BE2C (cell line): ENCODE measurements at regions not wholly inside any gene's neighbourhood (a gene's known extent, or its start where the extent isn't known, plus 50 kb on each side); places are given as distances from the start of the nearest gene placed in this dataset.

ENCODE experiments used
- DNase-seq: peaks from one replicate; pipeline ENCODE4 v3.0.0-alpha.2; 2020
- H3K27me3 ChIP-seq: fragments of 250-450 bp; sonication (Bioruptor Pico); 2 replicates; pipeline ENCODE4 v1.5.1; 2020; ENCODE audit warnings: mild to moderate bottlenecking
- H3K36me3 ChIP-seq: fragments of 250-450 bp; sonication (Bioruptor Pico); 2 replicates; pipeline ENCODE4 v1.5.1; 2020; ENCODE audit warnings: mild to moderate bottlenecking
- H3K4me1 ChIP-seq: fragments of 250-450 bp; sonication (Bioruptor Pico); 2 replicates; pipeline ENCODE4 v1.5.1; 2020
- H3K4me3 ChIP-seq: 2 replicates; pipeline ENCODE4 v1.5.1; 2011; ENCODE audit warnings: low read depth, low read length
- H3K9me3 ChIP-seq: fragments of 250-450 bp; sonication (Bioruptor Pico); 2 replicates; pipeline ENCODE4 v1.5.1; 2020
- TF ChIP-seq, protein P1 (sequence below): IDR thresholded peaks from 2 replicates; pipeline ENCODE4 v1.5.1; 2012; ENCODE audit warnings: mild to moderate bottlenecking, low read depth, low read length

DNA sequence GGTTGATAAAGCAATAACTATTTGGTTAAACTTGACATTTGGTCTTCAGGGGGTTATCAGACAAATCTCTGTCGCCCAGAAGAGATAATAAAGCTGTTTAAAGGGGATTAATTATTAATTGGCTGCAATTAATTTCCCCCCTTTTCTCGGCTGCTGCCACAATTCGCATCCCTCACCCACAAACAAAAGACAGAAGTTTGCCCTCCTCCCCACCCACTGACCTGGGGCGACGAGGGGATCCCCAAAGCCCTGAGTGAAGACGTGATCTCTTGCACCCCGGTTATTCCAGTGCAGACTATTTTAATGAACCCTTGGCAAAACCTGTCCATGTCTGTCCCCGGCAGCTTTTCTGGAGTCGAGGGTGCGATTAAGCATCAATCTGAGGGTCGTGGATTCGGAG lies 55.7 kb upstream of the TMEM33 start:
- TF ChIP-seq, protein P1, sequence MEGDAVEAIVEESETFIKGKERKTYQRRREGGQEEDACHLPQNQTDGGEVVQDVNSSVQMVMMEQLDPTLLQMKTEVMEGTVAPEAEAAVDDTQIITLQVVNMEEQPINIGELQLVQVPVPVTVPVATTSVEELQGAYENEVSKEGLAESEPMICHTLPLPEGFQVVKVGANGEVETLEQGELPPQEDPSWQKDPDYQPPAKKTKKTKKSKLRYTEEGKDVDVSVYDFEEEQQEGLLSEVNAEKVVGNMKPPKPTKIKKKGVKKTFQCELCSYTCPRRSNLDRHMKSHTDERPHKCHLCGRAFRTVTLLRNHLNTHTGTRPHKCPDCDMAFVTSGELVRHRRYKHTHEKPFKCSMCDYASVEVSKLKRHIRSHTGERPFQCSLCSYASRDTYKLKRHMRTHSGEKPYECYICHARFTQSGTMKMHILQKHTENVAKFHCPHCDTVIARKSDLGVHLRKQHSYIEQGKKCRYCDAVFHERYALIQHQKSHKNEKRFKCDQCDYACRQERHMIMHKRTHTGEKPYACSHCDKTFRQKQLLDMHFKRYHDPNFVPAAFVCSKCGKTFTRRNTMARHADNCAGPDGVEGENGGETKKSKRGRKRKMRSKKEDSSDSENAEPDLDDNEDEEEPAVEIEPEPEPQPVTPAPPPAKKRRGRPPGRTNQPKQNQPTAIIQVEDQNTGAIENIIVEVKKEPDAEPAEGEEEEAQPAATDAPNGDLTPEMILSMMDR: no peak
- Histone ChIP-seq H3K9me3 (no peaks in the 10 kb centered on the region), H3K27me3 (no peaks in the 10 kb centered on the region), H3K4me3 (peak overlapping the region; percentile 86), H3K4me1 (peaks cover 31% of the 10 kb centered on the region), H3K36me3 (peaks cover 54% of the 10 kb centered on the region)
- DNase-seq: no peak

DNA sequence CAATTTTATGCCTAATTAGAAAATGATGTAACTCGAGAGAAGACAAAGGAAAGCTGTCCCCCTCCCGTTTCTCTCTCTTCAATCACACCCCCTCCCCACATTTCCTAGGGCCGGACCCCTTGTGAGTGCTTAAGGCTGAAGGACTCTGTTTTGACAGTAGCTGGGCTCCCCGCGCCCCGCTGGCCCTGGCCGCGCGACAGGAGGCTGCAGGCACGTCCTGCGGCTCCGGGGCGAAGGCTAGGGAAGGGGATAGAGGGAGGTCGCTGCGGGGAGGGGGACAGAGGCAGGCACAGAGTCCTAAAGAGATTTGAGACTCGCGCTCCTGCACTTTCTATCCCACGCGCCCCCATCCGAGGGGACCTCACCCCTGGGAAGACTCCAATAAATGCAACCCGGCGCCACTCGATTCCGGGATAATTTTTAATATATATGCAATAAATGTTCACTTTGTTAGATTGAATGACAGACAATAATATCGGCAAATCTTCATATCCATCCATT lies 56.2 kb upstream of the TMEM33 start:
- peak; percentile 68 for DNase-seq
- no peaks in the 10 kb centered on the region for H3K9me3 ChIP-seq
- H3K4me3 ChIP-seq: peak overlapping the region; percentile 86
- peaks cover 54% of the 10 kb centered on the region for H3K36me3 ChIP-seq
- TF ChIP-seq, protein P1: no peak
- H3K27me3 ChIP-seq: no peaks in the 10 kb centered on the region
- peaks cover 34% of the 10 kb centered on the region for H3K4me1 ChIP-seq

DNA sequence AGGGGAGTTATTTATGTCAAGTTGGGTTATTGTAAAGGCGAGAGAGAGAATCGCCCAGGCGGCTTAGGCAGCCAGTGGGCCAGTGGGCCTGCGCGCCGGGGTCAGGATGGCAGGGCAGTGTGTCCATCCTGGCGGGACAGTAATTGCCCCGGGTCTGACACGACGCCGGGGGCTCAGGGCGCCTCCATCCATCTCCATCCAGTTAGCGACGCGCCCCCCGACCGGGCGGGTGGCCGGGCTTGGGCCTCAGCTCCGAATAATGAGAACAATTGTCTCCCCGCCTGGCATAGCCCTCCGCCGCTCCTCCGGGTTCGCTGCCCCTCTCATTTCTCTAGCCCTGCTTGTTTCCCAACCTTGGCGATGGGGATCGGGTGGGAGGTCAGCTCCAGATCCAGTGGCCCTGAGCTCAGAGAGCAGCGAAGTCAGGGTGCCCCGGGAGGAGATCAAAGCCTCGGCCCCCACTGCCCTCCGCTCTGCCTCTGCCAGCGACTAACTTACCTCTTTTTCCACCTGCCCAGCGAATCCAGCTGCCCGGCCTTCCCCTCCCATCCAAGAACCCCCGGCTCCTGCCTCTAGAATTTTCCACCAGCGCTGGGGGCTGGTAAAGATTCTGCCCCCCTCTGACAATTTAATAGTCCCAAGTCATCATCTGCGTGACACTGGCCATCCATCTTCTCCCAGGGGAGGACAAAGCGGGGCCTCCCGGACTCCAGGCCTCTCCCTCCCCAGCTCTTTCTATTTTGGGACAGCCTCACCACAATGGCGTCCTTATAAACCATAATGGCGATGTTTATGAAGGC lies 56.9 kb upstream of the TMEM33 start:
- Histone ChIP-seq H3K4me3 (peak overlapping the region; percentile 86), H3K4me1 (peaks cover 33% of the 10 kb centered on the region), H3K36me3 (peaks cover 54% of the 10 kb centered on the region), H3K9me3 (no peaks in the 10 kb centered on the region), H3K27me3 (no peaks in the 10 kb centered on the region)
- peak; percentile 72 for DNase-seq
- TF ChIP-seq, protein P1: no peak

DNA sequence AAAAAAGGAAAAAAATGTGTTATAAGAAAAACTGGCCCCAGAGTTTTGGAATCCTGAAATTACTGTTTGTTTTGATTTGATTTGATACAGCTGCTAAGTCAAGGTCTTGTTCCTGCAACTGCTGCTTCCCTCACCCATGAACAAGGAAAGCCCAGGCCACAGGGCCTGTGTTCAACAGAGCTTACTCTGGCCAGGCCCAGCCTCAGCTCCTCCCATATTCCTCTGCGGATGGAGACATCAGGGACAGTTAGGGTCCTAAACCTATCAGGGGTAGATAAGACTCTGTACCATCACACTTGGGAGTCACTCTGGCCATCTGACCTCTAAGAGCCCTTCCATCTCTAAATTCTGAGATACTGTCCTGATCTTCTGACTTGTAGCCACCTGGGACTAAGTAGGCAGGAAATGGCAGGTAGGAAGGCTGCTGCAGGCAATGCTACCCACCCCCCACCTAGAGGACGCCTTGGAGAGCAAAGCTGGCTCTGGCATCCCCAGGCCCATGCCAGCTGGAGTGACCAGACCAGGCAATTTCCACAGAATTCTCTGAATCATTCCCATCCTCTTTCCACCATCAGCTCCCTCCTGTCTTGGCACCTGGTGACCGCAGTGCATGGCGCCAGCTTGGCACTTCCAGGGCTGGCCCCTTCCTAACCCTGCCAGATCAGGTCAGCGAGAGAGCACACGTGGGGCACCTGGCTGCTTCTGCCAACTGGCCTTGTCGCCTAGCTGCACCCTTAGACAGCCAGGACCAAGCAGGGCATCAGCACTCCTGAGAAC lies 58.0 kb upstream of the TMEM33 start:
- peak overlapping the region; percentile 86 for H3K4me3 ChIP-seq
- H3K27me3 ChIP-seq: no peaks in the 10 kb centered on the region
- peaks cover 34% of the 10 kb centered on the region for H3K4me1 ChIP-seq
- H3K36me3 ChIP-seq: peaks cover 61% of the 10 kb centered on the region
- peak; percentile 73 for DNase-seq
- H3K9me3 ChIP-seq: no peaks in the 10 kb centered on the region
- TF ChIP-seq, protein P1: no peak

DNA sequence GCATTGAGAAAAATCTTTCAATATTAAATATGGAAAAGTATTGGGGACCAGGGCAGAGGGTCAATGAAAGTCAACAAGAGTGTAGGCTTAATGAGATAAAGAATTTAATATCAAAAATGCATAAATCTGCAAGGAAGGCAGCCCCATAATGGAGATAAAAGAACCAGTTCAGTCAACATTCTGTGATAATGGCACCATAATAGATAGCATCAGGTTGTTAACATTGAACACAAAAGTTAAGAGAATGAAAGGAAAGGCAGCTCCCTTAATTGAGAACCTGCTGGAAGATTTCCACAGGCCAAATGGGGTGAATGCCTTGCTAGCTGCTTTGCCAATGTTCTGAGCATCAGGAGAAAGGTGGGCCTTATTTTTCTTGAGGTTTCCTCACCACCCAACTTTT lies 60.4 kb upstream of the TMEM33 start:
- Histone ChIP-seq H3K4me3 (peak overlapping the region; percentile 33), H3K4me1 (peaks cover 57% of the 10 kb centered on the region), H3K36me3 (peaks cover 64% of the 10 kb centered on the region), H3K9me3 (no peaks in the 10 kb centered on the region), H3K27me3 (no peaks in the 10 kb centered on the region)
- TF ChIP-seq, protein P1: no peak
- no peak for DNase-seq
